ENCODE measurements at regions not wholly inside any gene's neighbourhood (a gene's known extent, or its start where the extent isn't known, plus 50 kb on each side); places are given as distances from the start of the nearest gene placed in this dataset.

DNA sequence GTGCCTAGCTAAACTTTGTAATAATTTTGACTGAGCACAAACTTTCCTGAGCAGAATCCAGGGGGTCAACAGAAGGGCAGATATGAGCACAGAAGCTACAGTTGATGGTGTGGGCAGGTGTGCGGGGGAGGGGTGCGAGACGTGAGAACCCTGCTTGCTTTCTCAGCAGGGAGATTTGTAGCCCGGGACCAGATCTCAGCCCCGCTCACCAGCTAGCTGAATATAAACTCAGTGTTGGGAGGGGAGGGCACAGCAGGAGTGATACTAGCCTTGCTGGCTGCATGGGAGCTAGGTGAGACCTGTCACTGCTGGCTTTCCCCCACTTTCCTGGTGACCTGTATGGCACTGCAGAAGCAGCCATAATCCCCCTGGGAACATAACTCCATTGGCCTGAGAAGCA lies 83.4 kb downstream of the CLDN1 start:
- intact Hi-C loops (cut with micrococcal nuclease; ENCODE audit: unreplicated experiment) (no loop called here), in situ Hi-C loops (cut with MboI) (no loop called here)
- BruUV-seq (replicated peaks), result no TSS peak
- Histone ChIP-seq H3K27me3 (replicated peaks in 1 of 2; ENCODE audit: control insufficient read depth in 2 of 2, insufficient read depth in 2 of 2, low read length in 1 of 2) (no peaks in the 10 kb centered on the region), H3K36me3 (ENCODE audit: control insufficient read depth in 2 of 2, insufficient read depth in 2 of 2, low read length in 1 of 2) (no peaks in the 10 kb centered on the region), H3K4me1 (ENCODE audit: control insufficient read depth, insufficient read depth, low read length) (no peaks in the 10 kb centered on the region), H3K4me2 (ENCODE audit: control insufficient read depth, insufficient read depth) (no peak overlapping the region), H4K20me1 (ENCODE audit: control insufficient read depth, insufficient read depth) (no peaks in the 10 kb centered on the region), H3K9me3 (replicated peaks; ENCODE audit: control insufficient read depth, insufficient read depth, low read length) (no peaks in the 10 kb centered on the region), H3K79me2 (ENCODE audit: control insufficient read depth, insufficient read depth, low read length) (no peaks in the 10 kb centered on the region), H3K9ac (ENCODE audit: control insufficient read depth, insufficient read depth, low read length) (no peak overlapping the region), H3K27ac (ENCODE audit: control insufficient read depth, insufficient read depth) (no peak overlapping the region), H2AFZ (ENCODE audit: control insufficient read depth, low read depth, low read length) (no peak overlapping the region), H3K4me3 (no peak overlapping the region)
- ChIA-PET POLR2A (no interaction called here), RAD21 (ENCODE audit: unreplicated experiment) (interaction anchor here (0.6 kb wide), 1 partner anchor 450 kb away, joined by 3 read pairs; no protein-coding TSS in a partner anchor), CTCF (interaction anchor here (1.6 to 1.7 kb wide), 2 partner anchors 14 to 145 kb away, joined by 4 to 6 read pairs; no protein-coding TSS in a partner anchor), SMC1A (ENCODE audit: uncharacterized antibody, unreplicated experiment) (interaction anchor here (1.0 to 1.5 kb wide), 3 partner anchors 12 to 36 kb away, joined by 3 to 5 read pairs (median 3); no protein-coding TSS in a partner anchor)
- no peak for TF ChIP-seq PAX5 (IDR thresholded peaks at IDR 0.05; ENCODE audit: borderline replicate concordance, low read depth, low read length)
- no peak for TF ChIP-seq SP1 (IDR thresholded peaks at IDR 0.05; ENCODE audit: low read depth, low read length)
- TF ChIP-seq IKZF2 (IDR thresholded peaks at IDR 0.05), result no peak
- no peak for TF ChIP-seq HDAC2 (IDR thresholded peaks at IDR 0.05)
- TF ChIP-seq CREM (IDR thresholded peaks at IDR 0.05; ENCODE audit: low read depth), result no peak
- no peak for TF ChIP-seq ZSCAN29 (IDR thresholded peaks at IDR 0.05)
- TF ChIP-seq KLF5 (IDR thresholded peaks at IDR 0.05; ENCODE audit: partially characterized antibody), result no peak
- TF ChIP-seq NRF1 (conservative IDR thresholded peaks at IDR 0.05; ENCODE audit: low read depth, low read length), result no peak
- no peak for TF ChIP-seq BCL11A (IDR thresholded peaks at IDR 0.05; ENCODE audit: low read depth, low read length)
- TF ChIP-seq SMAD5 (IDR thresholded peaks at IDR 0.05; ENCODE audit: low read depth), result no peak
- TF ChIP-seq ZBED1 (IDR thresholded peaks at IDR 0.05; ENCODE audit: borderline replicate concordance), result no peak
- no peak for TF ChIP-seq GATAD2B (conservative IDR thresholded peaks at IDR 0.05; ENCODE audit: low read depth)
- TF ChIP-seq, protein P1, sequence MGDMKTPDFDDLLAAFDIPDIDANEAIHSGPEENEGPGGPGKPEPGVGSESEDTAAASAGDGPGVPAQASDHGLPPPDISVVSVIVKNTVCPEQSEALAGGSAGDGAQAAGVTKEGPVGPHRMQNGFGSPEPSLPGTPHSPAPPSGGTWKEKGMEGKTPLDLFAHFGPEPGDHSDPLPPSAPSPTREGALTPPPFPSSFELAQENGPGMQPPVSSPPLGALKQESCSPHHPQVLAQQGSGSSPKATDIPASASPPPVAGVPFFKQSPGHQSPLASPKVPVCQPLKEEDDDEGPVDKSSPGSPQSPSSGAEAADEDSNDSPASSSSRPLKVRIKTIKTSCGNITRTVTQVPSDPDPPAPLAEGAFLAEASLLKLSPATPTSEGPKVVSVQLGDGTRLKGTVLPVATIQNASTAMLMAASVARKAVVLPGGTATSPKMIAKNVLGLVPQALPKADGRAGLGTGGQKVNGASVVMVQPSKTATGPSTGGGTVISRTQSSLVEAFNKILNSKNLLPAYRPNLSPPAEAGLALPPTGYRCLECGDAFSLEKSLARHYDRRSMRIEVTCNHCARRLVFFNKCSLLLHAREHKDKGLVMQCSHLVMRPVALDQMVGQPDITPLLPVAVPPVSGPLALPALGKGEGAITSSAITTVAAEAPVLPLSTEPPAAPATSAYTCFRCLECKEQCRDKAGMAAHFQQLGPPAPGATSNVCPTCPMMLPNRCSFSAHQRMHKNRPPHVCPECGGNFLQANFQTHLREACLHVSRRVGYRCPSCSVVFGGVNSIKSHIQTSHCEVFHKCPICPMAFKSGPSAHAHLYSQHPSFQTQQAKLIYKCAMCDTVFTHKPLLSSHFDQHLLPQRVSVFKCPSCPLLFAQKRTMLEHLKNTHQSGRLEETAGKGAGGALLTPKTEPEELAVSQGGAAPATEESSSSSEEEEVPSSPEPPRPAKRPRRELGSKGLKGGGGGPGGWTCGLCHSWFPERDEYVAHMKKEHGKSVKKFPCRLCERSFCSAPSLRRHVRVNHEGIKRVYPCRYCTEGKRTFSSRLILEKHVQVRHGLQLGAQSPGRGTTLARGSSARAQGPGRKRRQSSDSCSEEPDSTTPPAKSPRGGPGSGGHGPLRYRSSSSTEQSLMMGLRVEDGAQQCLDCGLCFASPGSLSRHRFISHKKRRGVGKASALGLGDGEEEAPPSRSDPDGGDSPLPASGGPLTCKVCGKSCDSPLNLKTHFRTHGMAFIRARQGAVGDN (IDR thresholded peaks at IDR 0.05), result no peak
- TF ChIP-seq IKZF1 (conservative IDR thresholded peaks at IDR 0.05), result no peak
- no peak for TF ChIP-seq LARP7 (IDR thresholded peaks at IDR 0.05)
- FAIRE-seq (no peak), ATAC-seq (no peak; the same call in 2 of the 3 replicates), DNase-seq (ENCODE audit: low read depth, low spot score) (no peak)
- WGBS (ENCODE audit: insufficient coverage, insufficient replicate concordance, low lambda C conversion rate, missing lambda C conversion rate), result 53% methylated on average over 5 of the region's 5 CpGs

All from GM12878 (cell line).